ELR (cell line): ENCODE measurements at regions not wholly inside any gene's neighbourhood (a gene's known extent, or its start where the extent isn't known, plus 50 kb on each side); places are given as distances from the start of the nearest gene placed in this dataset.

Experiments
- DNase-seq: peaks from one replicate; pipeline ENCODE4 v3.0.0-alpha.2; 2015; ENCODE audit warnings: low read depth

DNA sequence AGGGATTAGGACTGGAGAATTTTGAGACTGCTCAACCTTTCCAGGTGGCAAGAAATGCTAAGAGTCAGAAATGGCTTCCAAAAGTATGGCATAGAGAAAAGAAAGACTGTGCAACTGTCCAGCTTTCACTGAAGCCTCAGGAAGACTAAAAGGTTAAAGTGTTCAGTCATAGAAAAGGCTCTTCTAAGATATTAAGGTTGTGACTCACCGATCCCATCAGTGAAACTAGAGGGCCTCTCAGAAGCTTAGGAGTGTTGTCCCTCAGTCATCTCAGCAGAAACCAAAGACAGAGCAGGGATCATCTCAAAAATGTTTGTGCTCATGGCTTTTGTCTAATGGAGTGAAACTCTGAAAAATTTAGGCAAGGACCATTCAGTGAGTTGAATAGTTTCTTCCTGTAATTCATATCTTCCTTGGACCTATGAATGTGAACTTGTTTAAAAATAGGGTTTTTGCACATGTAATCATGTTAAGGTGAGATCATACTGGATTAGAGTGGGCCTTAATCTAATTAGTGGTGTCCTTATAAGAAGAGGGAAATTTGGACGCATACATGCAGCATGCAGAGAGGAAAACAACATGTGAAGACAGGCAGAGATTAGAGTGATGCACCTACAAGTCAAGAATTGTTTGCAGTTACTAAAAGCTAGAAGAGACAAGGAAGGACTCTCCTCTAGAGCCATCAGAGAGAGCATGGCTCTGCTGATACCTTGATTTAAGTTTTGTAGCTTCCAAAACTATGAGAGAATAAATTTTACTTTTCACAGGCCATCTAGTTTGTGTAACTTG, 71.3 kb downstream of the RPE65 start:
- DNase-seq = peak; percentile 76

DNA sequence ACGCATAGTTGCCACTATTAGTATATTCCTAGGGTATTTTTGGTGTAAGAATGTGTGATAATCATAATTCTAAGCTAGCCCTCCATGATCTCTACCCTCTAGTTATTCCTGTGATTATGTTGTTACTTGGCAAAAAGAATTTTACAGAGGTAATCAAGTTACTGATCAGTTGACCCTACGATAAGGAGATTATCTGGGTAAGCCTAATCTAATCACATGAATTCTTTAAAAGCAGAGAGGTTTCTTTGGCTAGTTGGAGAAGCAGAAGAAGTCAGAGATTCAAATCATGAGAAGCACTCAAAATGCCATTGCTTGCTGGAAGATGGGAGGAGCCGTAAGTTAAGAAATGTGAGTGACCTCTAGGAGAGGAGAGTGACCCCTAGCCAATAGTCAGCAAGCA, 72.7 kb downstream of the RPE65 start:
- no peak for DNase-seq

DNA sequence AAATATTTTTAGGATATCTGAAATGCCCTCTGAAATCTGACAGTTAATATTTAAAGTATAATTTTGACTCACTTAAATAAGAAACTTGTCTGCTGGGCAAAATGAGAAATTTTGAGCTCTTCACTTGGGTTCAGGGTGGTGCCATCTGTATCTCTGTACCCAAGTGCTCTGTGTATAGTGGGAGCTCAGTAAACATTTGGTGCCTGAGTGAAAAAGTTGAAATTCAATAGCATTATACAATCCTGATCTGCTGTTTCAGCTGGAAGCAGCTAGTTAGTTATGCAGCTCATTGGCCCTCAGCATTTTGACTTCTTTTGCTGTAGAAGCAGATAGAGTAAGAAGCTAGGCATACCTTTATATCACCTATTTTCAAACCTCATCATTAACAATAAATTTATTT, 73.3 kb downstream of the RPE65 start:
- no peak for DNase-seq

DNA sequence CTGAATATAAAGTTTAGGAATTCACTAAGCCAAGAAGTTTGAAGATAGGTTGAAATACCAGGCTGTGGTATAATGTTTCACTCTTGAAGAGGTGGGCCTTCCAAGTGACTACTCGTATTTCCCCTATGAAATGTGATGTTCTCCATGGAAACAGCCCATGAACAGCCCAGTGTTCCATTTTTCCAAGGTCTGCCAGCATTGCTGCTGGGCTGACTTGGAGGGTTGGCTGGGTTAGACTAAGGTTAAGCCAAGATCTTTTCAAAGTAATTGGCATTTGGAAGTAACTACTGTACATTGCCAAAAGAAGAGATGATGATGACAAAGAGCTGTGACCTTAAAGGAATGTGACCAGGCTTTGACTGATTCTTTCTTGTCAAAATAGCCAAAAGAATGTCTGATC, 73.8 kb downstream of the RPE65 start:
- no peak for DNase-seq

DNA sequence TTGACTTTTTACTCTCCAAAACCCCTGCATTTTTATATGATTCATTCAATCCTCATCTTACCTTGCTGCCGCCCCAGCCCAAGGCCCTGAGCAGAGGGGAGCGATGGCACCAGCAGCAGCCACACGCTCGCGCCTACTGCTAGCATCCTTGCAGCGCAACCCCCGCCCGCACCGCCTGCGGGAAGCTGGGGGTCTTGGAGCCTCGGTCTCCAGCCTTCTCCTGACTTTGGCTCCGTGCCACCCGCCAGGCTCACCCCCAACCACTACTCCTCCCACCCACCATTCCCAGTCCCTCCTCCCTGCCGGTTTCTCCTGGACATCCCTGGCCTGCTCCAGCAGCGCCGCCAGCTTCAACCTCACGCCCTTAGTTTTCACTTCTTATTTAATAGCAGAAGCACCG, 76.6 kb downstream of the RPE65 start:
- no peak for DNase-seq

DNA sequence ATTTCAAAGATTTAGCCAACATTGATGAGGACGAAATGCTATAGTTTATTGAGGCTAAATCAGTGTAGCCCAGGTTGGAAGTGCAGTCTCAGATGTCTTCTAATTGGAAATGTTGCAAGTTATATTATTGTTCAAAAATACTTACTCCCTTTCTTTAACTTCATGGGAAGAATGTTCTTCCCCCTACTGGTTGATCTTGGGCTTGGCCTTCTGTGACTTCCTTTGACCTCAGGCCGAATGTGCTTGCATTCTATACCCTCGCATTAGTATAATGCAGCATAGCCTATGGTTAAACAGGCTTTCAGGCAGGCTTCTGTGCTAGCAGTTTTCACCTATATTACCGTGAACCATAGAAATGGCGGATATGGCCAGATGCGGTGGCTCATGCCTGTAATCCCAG, 77.3 kb downstream of the RPE65 start:
- no peak for DNase-seq

DNA sequence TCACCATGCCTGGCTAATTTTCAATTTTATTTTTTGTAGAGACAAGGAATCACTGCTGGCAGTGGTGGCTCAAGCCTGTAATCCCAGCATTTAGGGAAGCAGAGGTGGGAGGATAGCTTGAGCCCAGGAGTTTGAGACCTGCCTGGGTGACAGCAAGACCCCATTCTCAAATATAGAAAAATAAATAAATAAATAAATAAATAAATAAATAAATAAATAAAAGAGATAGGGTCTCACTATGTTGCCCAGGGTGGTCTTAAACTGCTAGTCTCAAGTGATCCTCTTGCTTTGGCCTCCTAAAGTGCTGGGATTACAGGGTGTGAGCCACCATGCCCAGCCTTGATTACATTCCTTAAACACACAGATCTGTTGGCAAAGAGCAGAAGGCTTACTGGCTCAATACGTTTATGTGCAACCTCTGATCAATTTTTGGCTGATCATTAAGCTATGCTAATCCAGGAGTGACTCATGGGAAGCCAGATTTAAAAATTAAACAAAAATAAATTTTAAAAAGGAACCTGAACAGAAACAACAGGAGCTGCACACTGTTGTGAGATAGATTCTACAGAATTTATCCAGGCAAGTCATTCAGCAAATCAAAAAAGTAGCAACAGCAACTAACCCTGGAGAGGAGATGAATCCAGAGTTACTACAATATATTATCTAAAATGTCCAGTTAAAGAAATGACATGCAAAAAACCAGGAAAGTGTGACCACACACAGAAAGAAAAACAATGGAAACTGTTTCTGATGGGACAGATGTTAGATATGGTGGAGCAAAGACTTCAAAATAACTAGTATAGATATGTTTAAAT, 79.4 kb downstream of the RPE65 start:
- no peak for DNase-seq

DNA sequence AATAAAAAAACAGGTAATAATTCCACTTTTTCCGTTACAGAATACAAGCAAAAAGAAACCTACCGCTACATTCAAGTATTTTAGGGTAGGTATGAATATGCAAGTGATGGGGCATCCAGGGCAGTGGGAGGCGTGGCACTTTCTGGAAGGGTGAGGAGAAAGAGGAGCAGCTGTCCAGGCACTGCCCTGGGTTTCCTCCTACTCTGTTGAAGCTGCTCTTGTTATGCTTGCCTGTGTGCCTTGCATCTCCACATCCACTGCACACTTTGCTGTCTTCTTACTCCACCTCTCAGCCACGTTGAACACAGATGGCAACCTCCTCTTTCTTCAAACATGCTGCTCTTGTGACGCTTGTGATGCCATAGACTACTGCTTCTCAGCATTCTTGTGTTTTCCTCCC, 83.2 kb downstream of the RPE65 start:
- no peak for DNase-seq

DNA sequence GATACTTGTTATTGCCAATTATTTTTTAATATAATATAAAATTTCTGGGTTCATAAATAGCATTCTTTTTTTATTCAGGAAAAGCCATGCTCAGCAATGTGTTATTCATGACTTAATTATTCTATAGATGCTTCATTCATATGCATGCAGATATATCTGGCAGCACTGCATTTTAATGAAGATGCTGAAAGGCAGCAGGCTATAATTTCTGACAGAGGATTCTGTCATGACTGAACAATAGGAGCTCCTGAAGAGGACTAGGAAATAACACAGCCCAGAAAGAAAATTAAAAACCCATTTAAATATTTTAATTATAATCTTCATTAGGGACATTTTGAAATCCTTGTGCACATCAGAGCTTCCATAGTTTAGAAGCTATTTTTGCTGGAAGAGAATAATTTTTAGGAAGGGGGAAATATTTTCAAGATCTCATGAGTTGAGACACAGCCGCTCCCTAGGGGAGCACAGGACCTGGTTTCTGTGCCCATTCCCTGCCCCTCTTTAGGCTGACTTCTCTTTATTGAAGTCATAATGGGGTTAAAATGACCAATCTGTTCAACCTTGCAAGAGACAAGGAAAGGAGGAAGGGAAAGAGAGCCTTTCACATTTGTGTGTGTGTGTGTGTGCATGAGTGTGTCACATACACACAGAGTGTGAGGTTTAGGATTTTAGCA, 83.9 kb downstream of the RPE65 start:
- DNase-seq = no peak

DNA sequence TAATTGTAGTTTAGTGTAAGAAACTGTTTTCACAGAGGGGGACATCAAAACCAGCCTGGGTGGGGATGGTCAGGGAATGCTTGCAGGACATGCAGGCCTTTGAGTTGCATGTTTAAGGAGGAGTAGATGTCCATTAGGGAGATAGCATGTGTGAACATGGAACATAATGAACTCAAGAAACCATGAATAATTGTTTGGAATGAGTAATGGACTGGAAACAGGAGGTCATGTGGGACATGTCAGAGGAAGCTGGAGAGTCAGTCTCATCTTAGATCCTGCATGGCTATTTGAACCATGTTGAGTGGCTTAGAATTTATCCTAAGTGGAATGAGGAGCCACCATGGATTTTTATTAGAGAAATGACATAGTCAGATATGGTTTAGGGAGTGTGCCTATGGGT, 86.4 kb downstream of the RPE65 start:
- peak; percentile 25 for DNase-seq

DNA sequence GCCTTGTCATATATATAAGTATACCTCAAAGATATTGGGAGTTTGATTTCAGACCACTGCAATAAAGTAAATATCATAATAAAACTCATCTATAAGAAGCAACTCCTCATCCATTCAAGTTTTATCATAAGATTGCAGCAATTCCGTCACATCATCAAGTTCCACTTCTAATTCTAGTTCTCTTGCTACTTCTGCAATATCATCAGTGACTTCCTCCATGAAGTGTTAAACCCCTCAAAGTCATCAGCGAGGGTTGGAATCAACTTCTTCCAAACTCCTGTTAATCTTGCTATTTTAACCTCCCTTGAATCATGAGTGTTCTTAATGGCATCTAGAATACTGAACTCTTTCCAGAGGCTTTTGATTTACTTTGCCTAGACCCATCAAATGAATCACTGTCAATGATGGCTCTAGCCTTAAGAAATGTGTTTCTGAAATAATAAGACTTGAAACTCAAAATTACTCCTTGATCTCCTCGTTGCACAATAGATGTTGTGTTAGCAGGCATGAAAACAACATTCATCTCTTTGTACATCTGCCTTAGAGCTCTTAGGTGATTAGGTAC, 88.3 kb downstream of the RPE65 start:
- DNase-seq = no peak

DNA sequence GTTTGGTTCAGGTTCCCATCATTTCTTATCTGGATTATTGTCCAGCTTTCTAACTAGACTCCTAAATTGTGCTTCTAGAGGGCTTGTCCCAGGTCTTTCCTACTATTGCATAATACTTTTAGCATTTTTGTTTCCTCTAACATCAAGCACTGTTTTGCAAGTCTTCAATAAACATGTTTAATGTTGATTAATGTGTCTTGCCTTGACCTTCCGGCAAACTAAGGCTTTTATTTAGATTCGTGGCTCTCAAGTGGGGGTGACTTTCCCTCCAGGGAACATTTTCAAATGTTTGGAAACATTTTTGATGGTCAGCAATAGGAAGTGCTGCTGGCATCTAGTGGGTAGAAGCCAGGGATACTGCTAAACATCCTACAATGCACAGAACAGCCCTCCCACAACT, 90.7 kb downstream of the RPE65 start:
- DNase-seq = no peak

DNA sequence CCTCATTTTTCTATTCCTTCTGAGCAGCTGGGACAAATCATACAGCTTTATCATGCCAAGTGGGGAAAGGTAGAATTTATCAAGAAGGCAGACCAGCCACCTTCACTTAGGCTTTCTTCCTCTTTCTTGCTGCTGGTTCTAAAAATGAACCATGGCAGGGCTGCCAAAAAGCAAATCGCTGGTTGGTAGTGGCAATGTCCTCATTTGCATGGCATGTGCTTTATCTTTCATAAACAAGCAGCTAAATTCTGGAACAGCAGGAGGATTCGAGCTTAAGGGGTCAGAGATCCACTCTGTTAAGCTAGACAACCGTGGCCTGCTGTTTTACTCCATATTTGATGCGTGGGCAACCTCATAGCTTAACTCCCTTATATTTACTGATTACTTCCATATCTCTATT, 91.3 kb downstream of the RPE65 start:
- DNase-seq = no peak

DNA sequence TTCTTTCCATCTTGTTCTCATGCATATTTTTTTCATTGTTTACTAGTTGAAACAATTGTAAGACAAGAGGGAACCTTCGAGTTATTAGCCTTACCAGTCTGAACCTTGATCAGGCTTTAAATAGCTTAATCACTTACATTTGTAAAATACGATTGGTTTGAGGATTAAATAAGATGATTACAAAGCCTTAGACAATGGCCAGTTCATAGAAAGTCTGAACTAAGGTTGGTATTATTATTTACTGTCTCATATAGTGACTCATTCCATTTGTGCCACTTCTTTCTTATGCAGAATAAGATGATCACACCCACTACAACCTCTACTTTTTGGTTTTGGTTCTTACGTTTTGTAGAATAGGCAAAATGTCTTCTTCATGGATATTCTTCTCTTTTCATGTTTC, 94.1 kb downstream of the RPE65 start:
- no peak for DNase-seq

DNA sequence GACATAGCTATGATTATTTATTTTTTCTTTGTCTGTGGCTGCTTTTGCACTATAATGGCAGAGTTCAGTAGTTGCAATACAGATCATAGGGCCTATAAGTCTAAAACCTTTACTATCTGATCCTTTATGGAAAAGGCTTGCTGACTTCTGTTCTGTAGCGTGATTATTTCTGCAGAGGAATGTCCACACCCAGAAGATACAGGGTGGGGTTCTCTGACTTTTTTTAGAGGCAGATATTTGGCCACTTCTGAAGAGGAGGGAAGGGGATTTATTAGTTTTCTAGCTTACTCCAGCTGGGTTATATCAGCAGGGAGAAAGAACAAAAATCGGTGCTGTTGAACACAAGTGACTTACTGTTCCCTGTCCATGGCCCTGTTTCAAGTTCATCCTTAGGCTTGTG, 97.6 kb downstream of the RPE65 start:
- no peak for DNase-seq

DNA sequence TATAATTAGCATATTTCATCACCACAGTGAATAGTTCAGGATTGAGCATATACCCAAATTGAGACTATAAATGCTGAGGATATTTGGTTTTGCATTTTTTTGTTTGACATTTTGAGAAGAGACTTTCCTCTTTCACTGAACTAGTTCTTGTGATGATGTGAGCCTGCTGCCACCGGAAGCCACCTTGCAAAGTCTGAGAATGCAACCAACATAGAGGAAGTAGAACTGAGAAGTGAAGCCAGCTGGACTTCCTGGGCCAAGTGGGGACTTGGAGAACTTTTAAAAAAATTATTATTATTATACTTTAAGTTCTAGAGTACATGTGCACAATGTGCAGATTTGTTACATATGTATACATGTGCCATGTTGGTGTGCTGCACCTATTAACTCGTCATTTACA, 102.3 kb downstream of the RPE65 start:
- DNase-seq = no peak

DNA sequence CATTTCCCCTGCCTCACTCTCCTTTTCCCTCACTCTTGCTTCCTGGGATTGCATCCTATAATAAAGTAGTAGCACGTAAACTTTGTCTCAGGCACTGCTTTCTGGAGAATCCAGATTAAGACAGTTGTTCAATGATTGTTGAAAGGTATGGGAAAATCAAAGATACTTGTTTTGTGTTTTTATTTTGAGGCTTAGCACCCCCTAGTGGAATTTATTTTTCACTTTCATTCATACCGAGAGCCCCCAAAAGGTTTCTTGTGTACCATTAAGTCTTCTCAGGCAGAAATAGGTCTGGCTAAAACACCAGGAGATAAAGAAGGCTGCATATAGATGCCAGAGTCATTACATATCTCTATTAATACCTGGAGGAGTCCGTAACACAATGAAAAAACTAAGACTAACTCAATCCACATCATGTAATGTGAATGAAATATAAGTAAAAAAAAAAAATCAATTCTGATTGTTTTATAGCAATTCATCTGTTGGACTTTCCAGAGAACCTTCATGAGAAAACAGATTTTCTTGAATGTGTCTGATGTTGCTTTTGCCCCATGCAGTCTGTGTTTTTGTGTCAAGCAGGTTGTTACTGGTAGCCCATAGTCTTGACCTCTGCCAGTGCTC, 103.5 kb downstream of the RPE65 start:
- peak; percentile 58 for DNase-seq

DNA sequence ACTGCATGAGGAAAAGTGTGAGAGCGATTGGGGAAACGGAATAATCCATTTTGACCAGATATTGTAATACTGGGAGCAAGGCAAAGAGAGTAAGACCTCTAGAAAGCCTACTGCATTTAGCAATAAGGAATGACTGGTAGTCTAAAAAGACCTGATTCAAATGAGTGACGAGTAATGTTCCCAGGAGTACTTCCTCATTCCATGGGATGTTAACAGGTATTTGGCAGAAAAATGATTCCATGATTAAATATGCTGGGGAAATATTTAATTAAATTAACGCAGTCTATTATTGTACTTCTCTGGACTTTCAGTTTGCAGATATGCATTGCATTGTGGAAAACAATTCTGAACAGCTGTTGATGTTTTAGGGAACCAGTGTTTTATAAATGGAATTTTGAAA, 105.5 kb downstream of the RPE65 start:
- no peak for DNase-seq

DNA sequence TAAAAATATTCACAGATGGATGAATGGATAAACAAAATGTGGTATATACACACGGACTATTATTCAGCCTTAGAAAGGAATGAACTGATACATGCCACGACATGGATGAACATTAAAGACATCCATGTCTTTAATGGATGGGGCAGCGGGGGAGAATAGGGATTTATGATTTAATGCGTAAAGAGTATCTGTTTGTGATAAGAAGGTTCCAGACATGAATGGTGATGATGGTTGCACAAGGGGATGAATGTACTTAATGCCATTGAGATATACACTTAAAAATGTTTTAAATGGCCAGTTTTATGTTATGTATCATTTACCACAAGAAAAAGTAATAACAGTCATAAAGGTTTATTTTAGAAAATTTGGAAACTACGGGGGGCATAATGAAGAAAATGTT, 108.6 kb upstream of the WLS start:
- DNase-seq = no peak

DNA sequence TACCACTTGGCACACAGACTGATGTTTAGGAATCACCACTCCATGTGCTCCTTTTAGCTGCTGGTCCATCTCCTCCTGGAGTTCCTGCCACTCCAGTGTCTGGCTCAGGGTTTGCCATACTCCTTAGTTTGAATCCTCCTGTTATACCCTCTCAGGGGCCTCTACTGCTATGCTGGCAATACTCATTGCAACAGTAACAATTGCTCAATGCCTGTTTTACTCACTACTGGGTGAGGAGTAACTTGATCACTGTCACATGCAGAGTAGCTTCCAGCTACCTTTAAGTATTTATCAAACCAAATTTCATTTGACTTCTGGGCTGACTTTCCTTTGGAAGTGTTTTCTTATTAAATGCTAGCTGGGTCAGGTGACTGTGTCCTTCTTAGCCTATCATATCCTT, 107.2 kb upstream of the WLS start:
- peak; percentile 27 for DNase-seq

DNA sequence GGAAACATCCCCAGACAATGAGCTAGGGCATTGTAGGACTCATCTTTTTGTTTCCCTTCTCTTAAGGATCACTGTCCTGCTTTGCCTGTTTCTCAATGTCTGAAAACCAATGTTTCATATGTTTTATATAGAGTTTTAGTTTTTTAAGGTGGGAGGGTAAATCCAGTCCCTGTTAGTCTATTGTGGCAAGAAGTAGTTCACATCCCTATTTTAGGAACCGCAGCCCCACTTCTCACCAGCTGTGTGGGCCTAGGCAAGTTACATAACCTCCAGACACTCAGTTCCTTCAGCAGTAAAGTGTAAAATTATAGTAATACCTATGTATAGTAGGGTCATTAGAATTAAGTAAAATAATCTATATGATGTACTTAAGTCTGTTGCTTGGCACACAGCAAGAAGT, 105.8 kb upstream of the WLS start:
- no peak for DNase-seq

DNA sequence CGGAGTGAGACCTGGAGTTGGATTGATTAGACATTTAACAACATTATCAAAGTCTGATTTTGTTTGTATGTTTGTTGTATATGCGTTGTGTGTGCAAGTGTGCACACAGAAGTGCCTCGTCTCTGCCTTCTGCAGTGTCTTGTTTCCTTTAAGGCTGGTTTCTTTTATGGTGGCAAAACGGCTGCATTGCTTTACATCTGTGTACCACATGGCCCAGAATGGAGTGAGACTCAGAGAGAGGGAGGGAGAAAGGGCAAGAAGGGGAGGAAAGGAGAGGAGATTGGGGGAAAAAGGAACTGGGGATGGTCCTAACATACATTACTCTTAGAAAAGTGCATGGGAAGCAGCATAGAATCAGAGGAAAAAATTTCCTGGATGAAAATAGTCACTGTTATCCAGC, 99.7 kb upstream of the WLS start:
- peak; percentile 26 for DNase-seq
